Esophagus muscularis mucosa (tissue), 3 donors: ENCODE measurements at regions not wholly inside any gene's neighbourhood (a gene's known extent, or its start where the extent isn't known, plus 50 kb on each side); places are given as distances from the start of the nearest gene placed in this dataset.

Source experiments
- POLR2A ChIP-seq: fragments of 450-650 bp; IDR thresholded peaks from one replicate; pipeline ENCODE4 v1.6.1; 2017; ENCODE audit warnings: antibody characterized with exemption, moderate library complexity, mild to moderate bottlenecking, low read depth
- POLR2AphosphoS5 ChIP-seq, 2 donors: sonication (generic); formaldehyde crosslinking; IDR thresholded peaks; one replicate each; pipeline ENCODE4 v1.6.1; 2017; ENCODE audit warnings: antibody characterized with exemption in 2 of 2
- TF ChIP-seq, protein P1 (sequence below), 3 experiments: fragments of 200-600 bp in 2 of 3; fragments of 450-650 bp in 1 of 3; sonication (generic) in 2 of 3; IDR thresholded peaks; one replicate each; pipeline ENCODE4 v1.5.1; 2017 to 2019; ENCODE audit warnings: antibody characterized with exemption in 3 of 3, mild to moderate bottlenecking in 2 of 3, moderate library complexity in 1 of 3

DNA sequence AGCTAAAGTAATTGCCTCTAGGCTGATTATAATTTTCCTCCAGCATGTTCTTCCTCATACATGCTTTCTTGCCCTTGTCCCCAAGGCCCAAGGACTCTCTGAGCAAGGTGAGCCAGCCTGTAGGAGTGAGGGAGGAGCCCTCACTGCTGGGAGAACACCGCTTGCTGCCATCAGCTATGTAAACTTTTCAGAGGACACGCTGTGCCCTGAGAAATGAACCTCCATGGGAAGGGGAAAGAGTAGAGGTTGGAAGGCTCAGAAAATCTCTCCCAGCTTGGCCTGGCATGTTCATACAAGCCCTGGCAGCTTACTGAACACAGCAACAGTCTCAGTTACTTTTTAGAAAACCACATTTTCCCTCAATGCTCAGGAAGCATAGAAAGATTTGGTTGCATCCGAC, 103.0 kb upstream of the SLC24A5 start:
- TF ChIP-seq, protein P1, sequence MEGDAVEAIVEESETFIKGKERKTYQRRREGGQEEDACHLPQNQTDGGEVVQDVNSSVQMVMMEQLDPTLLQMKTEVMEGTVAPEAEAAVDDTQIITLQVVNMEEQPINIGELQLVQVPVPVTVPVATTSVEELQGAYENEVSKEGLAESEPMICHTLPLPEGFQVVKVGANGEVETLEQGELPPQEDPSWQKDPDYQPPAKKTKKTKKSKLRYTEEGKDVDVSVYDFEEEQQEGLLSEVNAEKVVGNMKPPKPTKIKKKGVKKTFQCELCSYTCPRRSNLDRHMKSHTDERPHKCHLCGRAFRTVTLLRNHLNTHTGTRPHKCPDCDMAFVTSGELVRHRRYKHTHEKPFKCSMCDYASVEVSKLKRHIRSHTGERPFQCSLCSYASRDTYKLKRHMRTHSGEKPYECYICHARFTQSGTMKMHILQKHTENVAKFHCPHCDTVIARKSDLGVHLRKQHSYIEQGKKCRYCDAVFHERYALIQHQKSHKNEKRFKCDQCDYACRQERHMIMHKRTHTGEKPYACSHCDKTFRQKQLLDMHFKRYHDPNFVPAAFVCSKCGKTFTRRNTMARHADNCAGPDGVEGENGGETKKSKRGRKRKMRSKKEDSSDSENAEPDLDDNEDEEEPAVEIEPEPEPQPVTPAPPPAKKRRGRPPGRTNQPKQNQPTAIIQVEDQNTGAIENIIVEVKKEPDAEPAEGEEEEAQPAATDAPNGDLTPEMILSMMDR (IDR thresholded peaks at IDR 0.05), result no peak
- TF ChIP-seq POLR2AphosphoS5 (IDR thresholded peaks at IDR 0.05) (no peak), POLR2A (no peak)
